Thoracic aorta (tissue), 2 donors: ENCODE measurements at regions not wholly inside any gene's neighbourhood (a gene's known extent, or its start where the extent isn't known, plus 50 kb on each side); places are given as distances from the start of the nearest gene placed in this dataset.

Source experiments
- ATAC-seq: fragments of 150-250 bp; one replicate; pipeline ENCODE4 v1.8.0; 2017; ENCODE audit warnings: low read depth; ENCODE audit not compliant: insufficient number of reproducible peaks, low FRiP score
- DNase-seq: peaks from one replicate; pipeline ENCODE4 v3.0.0-alpha.2; 2020; ENCODE audit warnings: low spot score
- H3K27ac ChIP-seq, 2 donors: fragments of 200-600 bp; sonication (generic); 1 replicate in 1 of 2; 2 replicates in 1 of 2; pipeline ENCODE4 v1.5.1; 2016; ENCODE audit warnings: mild to moderate bottlenecking in 2 of 2, moderate library complexity in 2 of 2
- H3K27me3 ChIP-seq: fragments of 200-600 bp; sonication (generic); replicated peaks from 2 replicates; pipeline ENCODE4 v1.6.0; 2016; ENCODE audit warnings: mild to moderate bottlenecking; ENCODE audit not compliant: insufficient read depth
- H3K36me3 ChIP-seq: fragments of 200-600 bp; sonication (generic); one replicate; pipeline ENCODE4 v1.5.1; 2016
- H3K4me1 ChIP-seq, 2 donors: fragments of 200-600 bp; sonication (generic); 1 replicate in 1 of 2; 2 replicates in 1 of 2; pipeline versions ENCODE4 v1.5.1 to v1.6.0; 2016; ENCODE audit warnings: low read depth in 2 of 2, mild to moderate bottlenecking in 1 of 2; ENCODE audit not compliant: control insufficient read depth in 1 of 2
- H3K4me3 ChIP-seq: fragments of 200-600 bp; sonication (generic); 2 replicates; pipeline ENCODE4 v1.5.1; 2016; ENCODE audit warnings: mild to moderate bottlenecking
- H3K9me3 ChIP-seq: fragments of 200-600 bp; sonication (generic); 2 replicates; pipeline ENCODE4 v1.5.1; 2016
- TF ChIP-seq, protein P1 (sequence below): fragments of 200-600 bp; sonication (generic); IDR thresholded peaks from one replicate; pipeline ENCODE4 v1.5.1; 2019; ENCODE audit warnings: antibody characterized with exemption

DNA sequence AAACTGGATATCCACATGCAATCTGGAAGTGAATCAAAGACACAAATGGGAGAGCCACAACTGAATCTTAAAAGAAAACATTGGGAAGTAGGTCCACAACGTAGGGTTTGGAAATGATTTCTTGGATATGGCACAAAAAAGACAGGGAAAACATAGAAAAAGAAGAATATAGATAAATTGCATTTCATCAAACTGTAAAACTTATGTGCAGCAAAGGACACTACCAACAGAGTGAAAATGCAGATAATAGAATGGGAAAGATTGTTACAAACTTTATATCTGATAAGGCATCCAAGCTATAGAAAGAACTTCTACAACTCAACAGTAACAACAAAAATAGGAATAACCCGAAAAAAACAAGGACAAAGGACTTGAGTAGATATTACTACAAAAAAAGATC lies 89.6 kb downstream of the ZNF280B start:
- DNase-seq (no peak), ATAC-seq (no peak)
- Histone ChIP-seq H3K4me1 (no peaks in the 10 kb centered on the region), H3K27me3 (no peaks in the 10 kb centered on the region), H3K9me3 (no peaks in the 10 kb centered on the region), H3K27ac (no peak overlapping the region), H3K4me3 (no peak overlapping the region), H3K36me3 (no peaks in the 10 kb centered on the region)
- TF ChIP-seq, protein P1, sequence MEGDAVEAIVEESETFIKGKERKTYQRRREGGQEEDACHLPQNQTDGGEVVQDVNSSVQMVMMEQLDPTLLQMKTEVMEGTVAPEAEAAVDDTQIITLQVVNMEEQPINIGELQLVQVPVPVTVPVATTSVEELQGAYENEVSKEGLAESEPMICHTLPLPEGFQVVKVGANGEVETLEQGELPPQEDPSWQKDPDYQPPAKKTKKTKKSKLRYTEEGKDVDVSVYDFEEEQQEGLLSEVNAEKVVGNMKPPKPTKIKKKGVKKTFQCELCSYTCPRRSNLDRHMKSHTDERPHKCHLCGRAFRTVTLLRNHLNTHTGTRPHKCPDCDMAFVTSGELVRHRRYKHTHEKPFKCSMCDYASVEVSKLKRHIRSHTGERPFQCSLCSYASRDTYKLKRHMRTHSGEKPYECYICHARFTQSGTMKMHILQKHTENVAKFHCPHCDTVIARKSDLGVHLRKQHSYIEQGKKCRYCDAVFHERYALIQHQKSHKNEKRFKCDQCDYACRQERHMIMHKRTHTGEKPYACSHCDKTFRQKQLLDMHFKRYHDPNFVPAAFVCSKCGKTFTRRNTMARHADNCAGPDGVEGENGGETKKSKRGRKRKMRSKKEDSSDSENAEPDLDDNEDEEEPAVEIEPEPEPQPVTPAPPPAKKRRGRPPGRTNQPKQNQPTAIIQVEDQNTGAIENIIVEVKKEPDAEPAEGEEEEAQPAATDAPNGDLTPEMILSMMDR: no peak

DNA sequence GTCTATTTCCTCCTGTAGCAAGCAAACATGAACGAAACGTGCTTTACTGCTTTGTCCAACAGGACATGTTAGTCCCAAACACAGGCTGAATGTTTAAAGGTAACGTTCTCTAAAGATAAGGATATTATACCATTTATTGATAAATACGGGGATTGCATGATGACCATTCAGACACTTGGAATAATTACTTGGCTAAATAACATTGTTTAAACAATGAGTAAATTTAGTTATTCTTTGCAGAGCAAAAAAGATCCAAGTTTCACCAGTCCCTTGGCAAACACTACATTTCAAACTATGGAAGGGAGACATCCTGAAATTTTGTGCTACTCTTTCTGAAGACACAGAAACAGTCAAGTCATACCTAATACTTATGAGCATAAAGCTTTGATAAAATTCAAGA lies 88.0 kb downstream of the ZNF280B start:
- TF ChIP-seq, protein P1: no peak
- H3K27me3 ChIP-seq: no peaks in the 10 kb centered on the region

GRCh38 chr22:22421392-22421791 lies 87.2 kb downstream of the ZNF280B start:
- H3K27me3 ChIP-seq: no peaks in the 10 kb centered on the region

More for the DNA sequence above, 88.0 kb downstream of the ZNF280B start:
- no peak for ATAC-seq
- DNase-seq: no peak
- Histone ChIP-seq H3K27ac (no peak overlapping the region), H3K4me1 (no peaks in the 10 kb centered on the region), H3K4me3 (no peak overlapping the region), H3K9me3 (no peaks in the 10 kb centered on the region), H3K36me3 (no peaks in the 10 kb centered on the region)

GRCh38 chr22:22422629-22423112 lies 85.9 kb downstream of the ZNF280B start:
- no peaks in the 10 kb centered on the region for H3K4me1 ChIP-seq
- TF ChIP-seq, protein P1: peak; percentile 35
- no peak overlapping the region for H3K27ac ChIP-seq
- no peaks in the 10 kb centered on the region for H3K36me3 ChIP-seq
- no peaks in the 10 kb centered on the region for H3K27me3 ChIP-seq
- ATAC-seq (no peak), DNase-seq (no peak)
- no peaks in the 10 kb centered on the region for H3K9me3 ChIP-seq
- no peak overlapping the region for H3K4me3 ChIP-seq

More at GRCh38 chr22:22421392-22421791, 87.2 kb downstream of the ZNF280B start:
- no peaks in the 10 kb centered on the region for H3K36me3 ChIP-seq
- no peak overlapping the region for H3K27ac ChIP-seq
- H3K4me3 ChIP-seq: no peak overlapping the region
- no peaks in the 10 kb centered on the region for H3K4me1 ChIP-seq
- DNase-seq (no peak), ATAC-seq (no peak)
- no peaks in the 10 kb centered on the region for H3K9me3 ChIP-seq
- TF ChIP-seq, protein P1: no peak

DNA sequence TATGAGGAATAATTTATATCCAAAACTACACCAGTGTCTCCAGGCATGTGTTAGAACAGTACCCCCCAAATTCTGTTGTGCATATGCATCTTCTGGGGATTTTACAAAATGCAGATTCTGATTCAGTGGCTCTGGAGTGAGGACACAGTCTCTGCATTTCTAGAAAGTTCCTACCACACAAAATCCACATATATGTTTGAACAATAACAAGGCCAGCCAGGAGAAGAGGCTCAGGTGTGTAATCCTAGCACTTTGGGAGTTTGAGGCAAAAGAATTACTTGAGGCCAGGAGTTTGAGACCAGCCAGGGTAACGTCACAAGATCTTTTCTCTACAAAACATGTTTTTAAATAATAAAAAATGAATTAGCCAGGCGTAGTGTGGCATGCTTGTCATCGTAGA lies 84.9 kb downstream of the ZNF280B start:
- H3K27me3 ChIP-seq: no peaks in the 10 kb centered on the region
- no peaks in the 10 kb centered on the region for H3K9me3 ChIP-seq
- no peaks in the 10 kb centered on the region for H3K36me3 ChIP-seq
- DNase-seq: no peak
- no peaks in the 10 kb centered on the region for H3K4me1 ChIP-seq
- H3K27ac ChIP-seq: no peak overlapping the region
- no peak for ATAC-seq
- TF ChIP-seq, protein P1: no peak
- no peak overlapping the region for H3K4me3 ChIP-seq
